K562 (cell line): ENCODE measurements at regions not wholly inside any gene's neighbourhood (a gene's known extent, or its start where the extent isn't known, plus 50 kb on each side); places are given as distances from the start of the nearest gene placed in this dataset.

Experiments used
- CAMTA2 ChIP-seq: fragments of 250-450 bp; sonication (Bioruptor Pico); conservative IDR thresholded peaks from 2 replicates; pipeline ENCODE4 v1.5.1; 2022
- GATAD2A ChIP-seq: fragments of 450-650 bp; IDR thresholded peaks from 2 replicates; pipeline ENCODE4 v1.6.1; 2017
- HMG20A ChIP-seq: fragments of 450-650 bp; formaldehyde crosslinking; conservative IDR thresholded peaks from 2 replicates; pipeline ENCODE4 v1.4.0; 2020; ENCODE audit warnings: mild to moderate bottlenecking, mixed read lengths
- KAT8 ChIP-seq: fragments of 450-650 bp; IDR thresholded peaks from 2 replicates; pipeline ENCODE4 v1.6.1; 2016; ENCODE audit warnings: low read depth, mild to moderate bottlenecking
- PRPF4 ChIP-seq: fragments of 200-400 bp; formaldehyde crosslinking; IDR thresholded peaks from one replicate; pipeline ENCODE4 v1.6.1; 2017; ENCODE audit warnings: low read length, low read depth, mild to moderate bottlenecking; ENCODE audit not compliant: insufficient read depth, poor library complexity, severe bottlenecking
- ZNF282 ChIP-seq: sonication (generic); formaldehyde crosslinking; IDR thresholded peaks from 2 replicates; pipeline ENCODE4 v1.8.1; 2023; ENCODE audit warnings: missing genetic modification reagents
- TF ChIP-seq, protein P1 (sequence below): fragments of 450-650 bp; formaldehyde crosslinking; IDR thresholded peaks from 2 replicates; pipeline ENCODE4 v1.4.0; 2020; ENCODE audit warnings: mild to moderate bottlenecking, moderate library complexity
- TF ChIP-seq, protein P2 (sequence below): sonication (generic); formaldehyde crosslinking; IDR thresholded peaks from 2 replicates; pipeline ENCODE4 v1.8.1; 2023; ENCODE audit warnings: mild to moderate bottlenecking, missing genetic modification reagents
- TF ChIP-seq, protein P3 (sequence below): fragments of 450-650 bp; IDR thresholded peaks from one replicate; pipeline ENCODE4 v1.6.1; 2018; ENCODE audit warnings: mild to moderate bottlenecking, moderate library complexity; ENCODE audit not compliant: partially characterized antibody
- TF ChIP-seq, protein P4 (sequence below): fragments of 450-650 bp; IDR thresholded peaks from 2 replicates; pipeline ENCODE4 v1.6.1; 2016; ENCODE audit warnings: borderline replicate concordance

DNA sequence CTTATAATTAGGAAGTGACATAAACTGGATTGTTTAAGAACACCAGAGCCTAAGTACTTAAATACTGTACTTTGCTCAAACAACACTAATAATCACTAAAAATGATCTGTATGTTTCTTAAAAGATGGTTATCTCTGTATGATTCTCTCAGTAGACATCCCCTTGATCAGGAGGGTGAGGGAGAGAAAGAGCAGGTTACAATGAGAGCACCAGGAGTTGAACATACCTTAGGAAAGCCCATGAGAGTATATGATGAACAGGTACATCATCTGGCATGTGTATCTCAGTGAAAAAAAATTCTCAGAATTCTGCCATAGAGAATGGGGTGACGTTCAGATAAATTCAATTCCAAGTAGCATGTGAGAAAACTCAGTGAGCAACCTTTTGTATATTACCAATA lies 59.9 kb upstream of the IL2 start (continued):
- TF ChIP-seq, protein P1, sequence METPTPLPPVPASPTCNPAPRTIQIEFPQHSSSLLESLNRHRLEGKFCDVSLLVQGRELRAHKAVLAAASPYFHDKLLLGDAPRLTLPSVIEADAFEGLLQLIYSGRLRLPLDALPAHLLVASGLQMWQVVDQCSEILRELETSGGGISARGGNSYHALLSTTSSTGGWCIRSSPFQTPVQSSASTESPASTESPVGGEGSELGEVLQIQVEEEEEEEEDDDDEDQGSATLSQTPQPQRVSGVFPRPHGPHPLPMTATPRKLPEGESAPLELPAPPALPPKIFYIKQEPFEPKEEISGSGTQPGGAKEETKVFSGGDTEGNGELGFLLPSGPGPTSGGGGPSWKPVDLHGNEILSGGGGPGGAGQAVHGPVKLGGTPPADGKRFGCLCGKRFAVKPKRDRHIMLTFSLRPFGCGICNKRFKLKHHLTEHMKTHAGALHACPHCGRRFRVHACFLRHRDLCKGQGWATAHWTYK (CRISPR knock-in tag) = no peak
- TF ChIP-seq, protein P2, sequence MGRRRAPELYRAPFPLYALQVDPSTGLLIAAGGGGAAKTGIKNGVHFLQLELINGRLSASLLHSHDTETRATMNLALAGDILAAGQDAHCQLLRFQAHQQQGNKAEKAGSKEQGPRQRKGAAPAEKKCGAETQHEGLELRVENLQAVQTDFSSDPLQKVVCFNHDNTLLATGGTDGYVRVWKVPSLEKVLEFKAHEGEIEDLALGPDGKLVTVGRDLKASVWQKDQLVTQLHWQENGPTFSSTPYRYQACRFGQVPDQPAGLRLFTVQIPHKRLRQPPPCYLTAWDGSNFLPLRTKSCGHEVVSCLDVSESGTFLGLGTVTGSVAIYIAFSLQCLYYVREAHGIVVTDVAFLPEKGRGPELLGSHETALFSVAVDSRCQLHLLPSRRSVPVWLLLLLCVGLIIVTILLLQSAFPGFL (CRISPR knock-in tag) = no peak
- TF ChIP-seq ZNF282 (CRISPR knock-in tag) (no peak), HMG20A (CRISPR knock-in tag) (no peak), CAMTA2 (CRISPR knock-in tag) (no peak), KAT8 (no peak), GATAD2A (no peak), PRPF4 (no peak)
- TF ChIP-seq, protein P3, sequence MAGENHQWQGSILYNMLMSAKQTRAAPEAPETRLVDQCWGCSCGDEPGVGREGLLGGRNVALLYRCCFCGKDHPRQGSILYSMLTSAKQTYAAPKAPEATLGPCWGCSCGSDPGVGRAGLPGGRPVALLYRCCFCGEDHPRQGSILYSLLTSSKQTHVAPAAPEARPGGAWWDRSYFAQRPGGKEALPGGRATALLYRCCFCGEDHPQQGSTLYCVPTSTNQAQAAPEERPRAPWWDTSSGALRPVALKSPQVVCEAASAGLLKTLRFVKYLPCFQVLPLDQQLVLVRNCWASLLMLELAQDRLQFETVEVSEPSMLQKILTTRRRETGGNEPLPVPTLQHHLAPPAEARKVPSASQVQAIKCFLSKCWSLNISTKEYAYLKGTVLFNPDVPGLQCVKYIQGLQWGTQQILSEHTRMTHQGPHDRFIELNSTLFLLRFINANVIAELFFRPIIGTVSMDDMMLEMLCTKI = no peak
- TF ChIP-seq, protein P4, sequence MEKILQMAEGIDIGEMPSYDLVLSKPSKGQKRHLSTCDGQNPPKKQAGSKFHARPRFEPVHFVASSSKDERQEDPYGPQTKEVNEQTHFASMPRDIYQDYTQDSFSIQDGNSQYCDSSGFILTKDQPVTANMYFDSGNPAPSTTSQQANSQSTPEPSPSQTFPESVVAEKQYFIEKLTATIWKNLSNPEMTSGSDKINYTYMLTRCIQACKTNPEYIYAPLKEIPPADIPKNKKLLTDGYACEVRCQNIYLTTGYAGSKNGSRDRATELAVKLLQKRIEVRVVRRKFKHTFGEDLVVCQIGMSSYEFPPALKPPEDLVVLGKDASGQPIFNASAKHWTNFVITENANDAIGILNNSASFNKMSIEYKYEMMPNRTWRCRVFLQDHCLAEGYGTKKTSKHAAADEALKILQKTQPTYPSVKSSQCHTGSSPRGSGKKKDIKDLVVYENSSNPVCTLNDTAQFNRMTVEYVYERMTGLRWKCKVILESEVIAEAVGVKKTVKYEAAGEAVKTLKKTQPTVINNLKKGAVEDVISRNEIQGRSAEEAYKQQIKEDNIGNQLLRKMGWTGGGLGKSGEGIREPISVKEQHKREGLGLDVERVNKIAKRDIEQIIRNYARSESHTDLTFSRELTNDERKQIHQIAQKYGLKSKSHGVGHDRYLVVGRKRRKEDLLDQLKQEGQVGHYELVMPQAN = no peak
